Non-pigmented ciliary epithelial cell (primary cell): ENCODE measurements at regions not wholly inside any gene's neighbourhood (a gene's known extent, or its start where the extent isn't known, plus 50 kb on each side); places are given as distances from the start of the nearest gene placed in this dataset.
"Not testable (repeated sequence)": the region's sequence is repeated elsewhere in the genome, so short reads cannot be mapped to it uniquely, and the experiment has no call there.

ENCODE experiments used
- DNase-seq: peaks from one replicate; pipeline ENCODE4 v3.0.0-alpha.2; 2010; ENCODE audit warnings: low read depth

- DNase-seq, result no peak
Observed at GRCh38 chrY:7656596-7656995, 745.0 kb upstream of the AMELY start.

GRCh38 chrY:7654985-7655384 is 743.4 kb upstream of the AMELY start:
- no peak for DNase-seq

- not testable (repeated sequence) for DNase-seq
Observed at GRCh38 chrY:7649866-7650265, 738.3 kb upstream of the AMELY start.
